HG02610 (cell line): ENCODE measurements at regions not wholly inside any gene's neighbourhood (a gene's known extent, or its start where the extent isn't known, plus 50 kb on each side); places are given as distances from the start of the nearest gene placed in this dataset.
"Not testable (repeated sequence)": the region's sequence is repeated elsewhere in the genome, so short reads cannot be mapped to it uniquely, and the experiment has no call there.

ENCODE experiments used
- ATAC-seq: cut with Tn5 transposase; IDR thresholded peaks from one replicate; pipeline ENCODE4 v1.9.1; 2021; ENCODE audit warnings: mild to moderate bottlenecking, moderate library complexity; ENCODE audit not compliant: unreplicated experiment

DNA sequence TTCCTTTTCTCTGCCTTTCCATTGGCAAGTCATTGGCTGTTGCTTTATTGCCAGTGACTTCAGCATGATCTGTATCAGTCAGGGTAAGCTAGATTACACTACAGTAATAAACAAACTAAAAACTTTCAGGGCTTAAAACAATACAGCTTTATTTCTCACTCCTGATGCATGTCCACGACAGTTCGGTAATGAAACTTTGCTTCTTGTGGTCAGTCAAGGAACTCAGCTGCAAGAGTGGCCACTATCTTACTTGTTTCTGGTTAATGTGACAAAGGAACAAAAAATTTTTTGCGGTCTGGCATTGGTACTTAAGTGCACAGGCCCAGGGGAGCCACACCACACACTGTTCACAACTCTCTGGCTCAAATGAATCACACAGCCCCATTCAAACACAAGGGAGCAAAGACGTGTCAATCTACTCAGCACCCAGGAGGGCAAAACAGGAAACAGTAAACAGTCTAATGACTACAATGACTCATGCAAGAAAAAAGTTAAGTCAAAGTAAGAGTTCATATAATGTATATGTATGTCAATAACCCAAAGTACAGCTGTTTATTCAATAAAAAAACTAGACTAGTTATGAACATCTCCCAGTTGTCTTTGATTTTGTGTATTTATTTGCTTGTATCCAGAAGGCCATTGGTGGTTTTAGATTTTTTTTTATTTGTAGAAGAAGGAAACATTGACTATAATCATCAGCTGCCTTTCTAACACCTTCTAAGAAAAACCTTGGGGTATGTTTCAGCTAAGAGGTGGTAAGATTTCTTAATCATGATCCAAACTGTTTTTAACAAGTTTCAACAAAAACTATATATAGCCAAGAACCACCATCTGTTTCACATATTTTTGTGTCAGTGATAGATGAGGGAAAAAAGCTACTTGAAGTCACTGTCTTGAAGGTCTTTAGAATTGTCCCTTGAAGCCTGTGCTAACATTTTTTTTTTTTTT is 134.4 kb upstream of the FAM3C start:
- ATAC-seq: peak; percentile 99

DNA sequence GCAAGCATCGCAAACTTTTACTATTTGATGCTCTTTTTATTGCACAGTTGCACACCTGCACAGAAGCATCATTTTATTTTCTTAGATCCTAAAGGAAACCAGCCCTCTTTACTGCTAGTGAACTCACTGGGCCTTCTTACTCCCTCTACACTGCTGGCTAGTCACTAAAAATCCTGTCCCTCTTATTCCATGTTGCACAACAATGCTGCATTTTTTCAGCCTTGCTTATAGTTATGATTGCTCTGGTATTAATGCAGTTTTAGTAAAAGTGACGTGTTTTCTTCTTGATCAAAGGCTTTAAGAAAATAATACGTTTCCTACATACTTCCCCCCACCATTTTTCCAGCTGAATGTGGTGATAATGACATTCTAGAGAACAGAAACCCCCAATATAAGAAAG is 132.9 kb upstream of the FAM3C start:
- ATAC-seq: no peak

DNA sequence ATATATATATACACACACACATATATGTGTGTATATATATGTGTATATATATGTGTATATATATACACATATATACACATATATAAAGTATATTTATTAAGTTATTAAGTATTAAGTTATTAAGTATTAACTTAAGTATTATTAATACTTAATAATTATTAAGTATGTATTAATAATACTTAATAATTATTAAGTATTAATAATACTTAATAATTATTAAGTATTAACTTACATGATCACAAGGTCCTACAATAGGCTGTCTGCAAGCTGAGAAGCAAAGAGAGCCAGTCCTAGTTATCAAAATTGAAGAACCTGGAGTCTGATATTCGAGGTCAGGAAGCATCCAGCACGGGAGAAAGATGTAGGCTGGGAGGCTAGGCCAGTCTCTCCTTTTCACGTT is 130.1 kb upstream of the FAM3C start:
- ATAC-seq: not testable (repeated sequence)

DNA sequence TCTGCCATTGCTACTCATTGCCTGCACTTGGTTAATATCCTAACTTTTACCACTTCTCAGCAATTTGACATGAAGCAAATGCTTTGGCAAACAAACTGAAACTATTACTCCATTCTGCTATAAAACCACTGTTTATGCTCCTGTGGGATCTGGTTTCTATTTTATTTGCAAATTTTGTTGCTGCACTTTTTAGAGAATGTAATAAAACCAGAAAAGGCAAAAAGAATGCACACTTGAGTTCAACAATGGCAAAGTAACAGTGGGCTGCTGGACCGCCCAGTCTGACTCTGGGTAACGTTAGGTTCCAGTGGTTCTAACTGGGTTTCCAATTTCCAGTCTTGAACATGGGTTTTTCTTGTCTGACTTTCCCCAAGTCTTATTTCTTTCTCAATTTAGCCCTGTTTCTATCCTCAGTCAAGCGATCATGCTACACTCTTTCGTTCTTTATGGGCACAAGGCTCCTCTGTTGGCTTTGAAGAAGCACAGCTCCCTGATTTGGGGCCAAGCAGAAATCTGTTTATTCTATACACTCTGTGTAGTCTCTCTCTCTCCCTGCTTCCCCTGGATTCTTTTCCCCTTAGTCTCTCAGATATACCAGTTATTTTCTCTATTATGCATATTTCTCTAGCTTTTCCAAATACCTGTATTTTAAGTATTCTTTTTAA is 129.2 kb upstream of the FAM3C start:
- no peak for ATAC-seq

DNA sequence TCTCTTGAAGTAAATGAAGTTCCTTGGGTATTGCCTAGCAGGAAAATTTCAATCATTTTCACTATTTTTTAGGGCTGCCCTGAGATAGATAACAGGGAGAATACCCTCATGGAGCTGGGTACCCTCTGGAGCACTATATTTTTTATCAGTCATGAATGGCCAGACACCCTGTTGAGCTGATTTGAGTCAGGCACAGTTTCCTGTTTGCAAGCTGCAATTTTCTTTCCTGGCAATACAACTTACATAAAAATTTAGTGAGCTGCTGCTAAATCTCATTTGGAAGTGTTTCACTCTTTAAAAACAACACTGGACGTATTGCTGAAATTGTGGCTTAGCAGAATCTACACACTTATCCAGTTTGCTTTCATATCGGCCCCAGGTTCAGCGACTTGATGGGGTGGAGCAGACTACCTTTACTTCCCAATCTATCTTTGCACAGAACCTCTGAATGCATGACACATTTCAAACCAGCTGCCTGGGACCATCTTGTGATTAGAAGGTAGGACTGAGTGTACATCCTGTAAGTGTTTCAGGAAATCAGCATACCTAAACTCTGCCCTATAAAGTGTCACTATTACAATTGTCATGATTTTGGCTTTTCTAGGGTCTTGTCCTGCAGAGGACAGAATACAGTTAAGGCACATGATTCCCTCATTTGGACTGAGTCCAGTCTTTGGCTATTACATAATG is 125.7 kb upstream of the FAM3C start:
- no peak for ATAC-seq

DNA sequence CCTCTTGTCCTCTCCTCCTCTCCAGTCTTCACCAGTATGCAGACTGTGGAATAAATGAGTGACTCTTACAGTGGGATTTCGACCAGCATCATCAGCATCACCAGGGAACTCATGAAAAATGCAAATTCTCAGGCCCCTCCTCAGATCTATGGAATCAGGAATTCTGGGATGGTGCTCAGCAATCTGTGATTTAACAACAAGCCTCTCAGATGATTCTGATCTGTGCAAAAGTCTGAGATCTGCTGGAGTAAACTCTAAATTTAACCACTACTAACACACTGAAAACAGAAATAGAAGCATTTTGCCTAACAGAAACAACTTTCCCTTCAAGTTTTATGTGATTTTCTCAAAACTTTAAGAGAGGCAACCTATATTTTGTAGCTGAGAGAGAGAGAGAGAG is 124.8 kb upstream of the FAM3C start:
- ATAC-seq: no peak

DNA sequence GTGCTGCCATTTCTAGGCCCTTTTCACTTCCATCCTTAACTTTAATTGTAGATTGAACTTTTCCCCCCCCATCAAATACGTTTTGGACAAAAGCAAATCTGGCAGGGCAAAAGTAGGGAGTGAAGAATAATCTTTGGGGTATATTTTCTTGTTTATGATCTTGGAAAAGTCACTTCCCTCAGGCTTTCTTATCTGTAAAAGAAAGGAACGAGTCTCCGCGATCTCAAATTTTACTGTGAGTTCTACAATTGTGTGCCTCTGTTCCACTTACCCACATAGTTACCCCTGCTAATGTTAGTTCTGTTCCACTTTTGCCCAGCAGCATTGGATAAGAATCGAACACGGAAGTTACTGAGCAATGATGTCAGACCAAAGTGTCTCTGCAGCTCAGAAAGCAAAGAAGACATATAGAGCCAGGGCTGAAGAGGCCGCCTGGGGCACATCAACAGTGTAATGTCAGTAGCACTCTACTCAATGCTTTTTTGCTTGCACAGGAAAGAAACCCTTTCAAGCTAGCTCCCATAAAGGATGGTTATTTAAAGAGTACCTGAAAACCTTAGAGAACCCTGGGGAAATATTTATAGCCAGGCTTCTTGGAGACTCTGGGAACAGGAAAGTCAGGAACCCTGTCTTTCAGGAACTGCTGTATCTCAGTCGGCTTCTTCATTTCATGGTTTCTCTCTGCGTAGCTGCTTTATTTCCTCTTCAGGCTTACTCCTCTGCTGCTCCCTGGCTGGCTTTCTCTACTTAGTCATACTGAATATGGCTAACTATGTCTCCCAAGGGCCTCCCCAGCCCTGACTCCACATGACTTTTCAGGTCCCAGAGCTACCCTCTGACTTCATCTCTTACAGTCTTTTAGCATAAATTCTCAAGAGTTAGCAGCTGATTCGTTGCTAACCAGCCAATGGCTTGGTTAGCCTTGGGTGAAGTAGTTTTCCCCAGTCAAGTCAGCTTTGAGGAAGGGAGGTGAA is 123.7 kb upstream of the FAM3C start:
- ATAC-seq: peak; percentile 94

DNA sequence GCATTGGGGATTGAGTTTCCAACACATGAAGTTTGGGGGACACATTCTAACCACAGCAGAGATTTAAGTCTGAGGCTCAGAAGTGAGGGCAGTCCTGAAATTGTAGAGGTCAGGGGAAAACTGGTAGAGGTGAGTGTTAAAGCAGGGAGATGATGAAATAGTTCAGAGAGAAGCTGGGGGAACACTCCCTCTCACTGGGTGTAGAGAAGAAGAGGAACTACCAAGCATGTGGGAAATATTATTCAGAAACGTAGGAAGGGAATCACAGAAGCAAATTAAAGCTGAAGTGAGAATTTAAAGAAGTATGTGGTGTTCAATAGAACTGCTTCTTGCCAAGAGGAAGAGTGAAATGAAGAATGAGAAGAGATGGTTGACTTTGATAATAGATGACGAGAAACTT is 121.5 kb upstream of the FAM3C start:
- no peak for ATAC-seq

DNA sequence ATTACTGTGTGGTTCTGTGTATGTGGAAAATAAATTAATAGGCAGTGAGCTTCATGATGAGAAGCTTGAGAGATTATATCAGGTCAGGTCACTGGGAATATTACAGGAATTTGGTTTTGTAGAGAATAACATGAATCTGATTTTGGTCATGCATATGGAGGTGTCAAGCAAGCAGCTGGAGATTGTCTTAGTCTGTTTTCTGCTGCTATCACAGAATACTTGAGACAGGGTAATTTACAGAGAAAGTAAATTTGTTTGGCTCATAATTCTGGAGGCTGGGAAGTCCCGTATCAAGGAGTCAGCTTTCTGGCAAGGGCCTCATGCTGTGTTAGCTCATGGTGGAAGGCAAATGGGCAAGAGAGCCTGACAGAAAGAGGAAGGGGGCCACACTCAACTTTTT is 120.7 kb upstream of the FAM3C start:
- ATAC-seq: no peak

DNA sequence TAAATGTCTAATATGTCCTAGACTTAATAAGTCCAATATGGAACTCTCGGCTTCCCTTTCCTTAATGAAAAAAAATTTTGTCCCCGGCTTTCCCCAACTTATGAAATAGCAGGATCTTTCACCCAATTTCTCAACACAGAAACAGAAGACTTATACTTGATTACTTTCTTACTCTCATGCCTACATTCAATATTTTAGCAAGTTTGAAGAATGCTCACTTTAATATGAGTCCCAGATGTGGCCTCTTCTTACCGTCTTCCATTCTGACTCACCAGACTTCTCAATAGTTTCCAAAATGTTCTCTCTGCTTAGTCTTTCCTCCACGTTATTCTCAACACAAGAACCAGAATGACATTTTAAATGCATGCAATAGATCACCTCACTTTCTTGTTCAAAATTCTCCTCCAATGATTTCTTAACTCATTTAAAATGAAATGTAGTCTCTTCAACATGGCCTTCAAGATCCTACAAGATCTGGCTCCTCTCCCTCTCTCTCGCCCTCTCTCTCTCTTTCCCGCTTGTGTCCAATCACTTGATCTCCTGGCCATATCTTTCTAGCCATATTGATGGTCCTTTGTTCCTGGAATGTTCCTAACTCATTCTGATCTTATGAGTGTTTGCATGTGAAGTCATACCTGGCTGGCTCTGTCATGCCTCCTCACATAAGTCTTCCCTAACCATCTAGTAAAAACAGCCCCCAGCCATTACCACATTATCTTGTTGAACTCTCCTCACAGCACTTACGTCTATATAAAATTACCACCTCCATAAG is 119.7 kb upstream of the FAM3C start:
- ATAC-seq: no peak

DNA sequence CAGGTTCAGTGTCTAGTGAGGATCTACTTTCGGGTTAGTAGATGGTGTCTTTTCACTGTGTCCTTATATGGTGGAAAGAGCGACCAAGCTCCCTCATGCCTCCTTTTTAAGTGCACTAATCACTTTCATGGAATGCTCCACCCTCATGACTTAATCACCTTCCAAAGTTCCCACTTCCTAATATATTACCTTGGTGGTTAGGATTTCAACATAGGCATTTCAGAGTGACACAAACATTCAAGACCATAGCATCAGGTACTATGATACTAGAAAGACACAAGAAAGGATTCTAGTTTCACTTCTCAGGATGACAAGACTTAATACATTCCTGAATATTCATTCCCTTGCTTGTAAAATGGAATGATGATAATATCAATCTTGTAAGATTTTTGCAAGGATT is 119.1 kb upstream of the FAM3C start:
- no peak for ATAC-seq

DNA sequence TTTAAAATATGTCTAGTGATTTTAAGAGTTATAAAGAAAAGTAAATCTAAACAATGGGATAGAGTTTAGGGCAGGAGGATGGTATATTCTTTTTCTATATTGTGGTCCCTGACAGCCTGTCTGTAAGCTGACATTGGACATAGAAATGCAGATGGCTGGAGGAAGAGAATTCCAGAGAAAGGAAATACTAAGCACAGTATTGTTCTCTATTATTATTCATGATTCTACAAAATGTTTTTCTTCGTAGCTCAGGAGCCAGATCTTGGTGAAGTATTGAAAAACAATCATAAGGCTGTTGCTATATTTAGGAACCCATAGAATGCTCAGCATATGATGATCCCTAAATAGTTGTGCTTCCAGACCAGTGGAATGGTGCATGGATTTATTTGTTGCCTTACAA is 117.0 kb upstream of the FAM3C start:
- ATAC-seq: no peak

DNA sequence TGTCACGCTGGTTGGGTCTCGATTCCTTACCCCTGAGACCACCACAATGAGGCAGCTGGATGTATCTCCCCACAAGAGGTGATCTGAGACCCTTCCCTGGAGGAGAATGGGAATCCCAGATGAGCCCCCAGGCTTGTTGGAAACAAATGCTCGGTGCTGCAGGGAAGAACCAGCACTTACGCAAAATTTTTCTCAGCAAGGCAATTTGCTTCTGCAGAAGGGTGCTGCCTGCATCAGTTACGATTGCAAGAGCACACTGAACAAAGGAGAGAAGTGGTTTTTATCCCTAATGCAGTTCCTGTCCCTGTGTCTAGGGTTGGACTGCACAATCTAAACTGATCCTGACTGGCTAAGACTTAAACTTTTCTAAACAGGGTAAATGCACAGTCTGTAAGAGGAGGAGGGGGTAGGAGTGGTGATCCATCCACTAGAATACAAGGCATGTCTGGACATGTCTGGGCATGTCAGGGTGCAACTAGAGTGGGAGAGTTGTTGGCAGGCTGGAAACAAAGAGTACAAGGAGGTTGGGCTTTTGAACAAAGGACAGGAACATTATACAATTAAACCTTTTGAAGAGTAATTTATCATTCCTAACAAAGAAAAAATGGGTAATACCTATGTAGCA is 114.9 kb upstream of the FAM3C start:
- ATAC-seq: no peak

DNA sequence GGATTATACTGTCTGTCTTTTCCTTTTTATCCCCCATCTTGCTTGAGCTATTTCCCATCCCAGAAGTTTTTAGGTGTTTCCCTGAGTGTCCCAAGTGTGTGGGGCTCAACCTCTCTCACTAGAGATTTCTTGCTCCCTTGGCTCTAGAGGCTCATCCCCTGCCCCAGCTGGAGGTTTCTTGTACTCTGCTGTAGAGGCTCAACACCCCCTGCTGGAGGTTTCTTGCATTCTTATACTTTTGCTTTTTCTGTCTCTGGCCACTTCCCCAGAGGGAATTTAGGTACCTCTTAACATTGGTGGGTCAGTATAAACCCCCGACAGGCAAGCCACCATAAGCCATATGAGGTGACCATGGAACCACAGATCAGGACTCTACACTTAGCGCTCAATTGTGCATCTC is 114.2 kb upstream of the FAM3C start:
- no peak for ATAC-seq

DNA sequence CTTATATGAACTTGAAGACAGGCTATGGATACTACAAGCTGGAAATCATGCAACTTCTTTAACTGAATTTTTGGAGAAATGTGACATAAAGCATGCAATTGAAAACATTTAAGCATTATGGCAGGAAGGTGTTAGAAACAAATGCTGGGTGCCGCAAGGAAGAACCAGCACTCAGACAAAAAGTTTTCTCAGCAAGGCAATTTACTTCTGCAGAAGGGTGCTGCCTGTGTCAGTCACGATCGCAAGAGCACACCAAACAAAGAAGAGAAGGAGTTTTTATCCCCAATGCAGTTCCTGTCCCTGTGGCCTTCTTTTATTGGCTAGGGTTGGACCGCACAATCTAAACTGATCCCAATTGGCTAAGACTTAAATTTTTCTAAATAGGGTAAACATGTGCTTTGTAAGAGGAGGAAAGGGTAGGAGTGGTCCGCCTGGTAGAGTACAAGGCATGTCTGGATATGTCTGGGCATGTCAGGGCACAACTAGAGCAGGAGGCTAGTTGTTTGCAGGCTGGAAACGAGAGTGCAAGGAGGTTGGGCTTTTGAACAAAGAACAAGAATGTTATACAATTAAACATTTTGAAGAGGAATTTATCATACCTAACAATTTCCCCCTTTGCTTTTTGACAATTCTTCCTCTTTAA is 109.6 kb upstream of the FAM3C start:
- no peak for ATAC-seq

DNA sequence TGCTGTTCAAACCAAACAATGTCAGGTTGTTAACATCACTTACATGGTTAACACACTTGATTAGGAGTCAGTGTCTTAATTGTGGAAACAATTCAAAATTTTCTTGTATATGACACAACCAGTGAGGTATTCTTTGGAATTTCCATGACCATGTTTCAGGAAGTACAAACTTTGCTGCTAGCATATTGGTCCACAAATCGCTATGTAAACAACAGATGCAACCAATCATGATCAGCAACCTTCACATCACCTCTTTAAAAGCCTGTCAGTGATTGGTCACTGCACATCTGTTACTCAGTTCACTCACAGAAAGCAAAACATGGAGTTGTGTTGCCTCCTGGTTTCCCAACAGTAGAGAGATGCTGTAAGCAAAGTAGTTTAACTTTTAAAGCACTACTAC is 108.9 kb upstream of the FAM3C start:
- ATAC-seq: no peak

DNA sequence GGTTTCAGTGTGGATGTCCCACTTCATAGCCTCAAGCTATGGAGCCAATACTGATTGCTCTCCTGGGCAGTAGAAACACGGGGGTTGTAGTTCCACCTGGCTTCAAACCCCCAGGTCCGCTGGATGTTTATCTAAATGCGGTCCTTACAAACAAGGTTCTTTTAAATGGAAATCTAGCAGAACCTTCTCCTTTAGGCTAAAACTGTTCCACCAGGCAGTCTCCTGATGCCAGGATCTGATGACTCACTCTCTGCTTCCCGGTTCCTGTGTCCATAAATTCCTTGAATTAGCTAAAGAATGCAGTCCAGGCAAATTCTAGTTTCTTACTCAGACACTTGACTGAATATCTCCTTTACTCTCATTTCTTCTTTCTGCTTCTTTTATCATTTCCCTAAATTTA is 108.4 kb upstream of the FAM3C start:
- ATAC-seq: no peak

DNA sequence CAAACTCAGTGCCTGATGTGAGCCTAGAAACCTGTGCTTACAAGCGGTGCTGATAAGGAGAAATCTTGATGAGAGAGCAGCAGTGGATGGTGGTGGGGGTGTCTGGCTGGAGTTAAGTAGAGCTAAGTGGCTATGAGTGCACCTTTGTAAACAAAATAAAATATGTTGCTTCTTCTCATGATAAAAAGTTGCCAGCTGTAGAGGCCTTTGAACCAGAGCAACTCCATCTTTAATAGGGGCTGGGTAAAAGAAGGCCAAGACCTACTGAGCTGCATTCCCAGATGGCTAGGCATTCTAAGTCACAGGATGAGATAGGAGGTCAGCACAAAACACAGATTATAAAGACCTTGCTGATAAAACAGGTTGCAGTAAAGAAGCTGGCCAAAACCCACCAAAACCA is 107.6 kb upstream of the FAM3C start:
- no peak for ATAC-seq

DNA sequence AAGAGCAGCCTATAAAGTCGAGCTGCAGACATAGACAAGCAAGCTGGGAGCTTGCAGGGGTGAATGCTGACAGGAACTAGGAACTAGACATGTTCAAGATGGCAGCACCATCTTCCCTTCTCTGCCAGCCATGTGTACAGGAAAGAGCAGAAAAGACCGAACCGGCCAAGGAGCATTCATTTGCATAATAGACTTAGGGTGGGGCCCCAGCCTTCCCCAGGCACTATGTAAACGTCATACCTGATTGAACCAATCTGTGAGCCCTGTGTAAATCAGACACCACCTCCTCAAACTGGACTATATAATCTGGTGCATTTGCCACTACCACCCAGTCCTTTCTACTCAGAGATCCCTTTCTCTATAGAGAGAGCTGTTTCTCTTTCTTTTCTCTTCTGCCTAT is 106.9 kb upstream of the FAM3C start:
- no peak for ATAC-seq
